Jurkat, Clone E6-1 (cell line): ENCODE measurements at regions not wholly inside any gene's neighbourhood (a gene's known extent, or its start where the extent isn't known, plus 50 kb on each side); places are given as distances from the start of the nearest gene placed in this dataset.

ENCODE experiments used
- DNase-seq: peaks from one replicate; pipeline ENCODE4 v3.0.0-alpha.2; 2011; ENCODE audit warnings: low read depth, low spot score
- H3K4me3 ChIP-seq: 2 replicates; pipeline ENCODE4 v1.5.1; 2011; ENCODE audit warnings: mild to moderate bottlenecking, low read length, control low read depth, moderate library complexity

- DNase-seq: no peak
- H3K4me3 ChIP-seq: no peak overlapping the region
These were observed 637.7 kb downstream of the BCKDHB start for GRCh38 chr6:80744213-80744612.

DNA sequence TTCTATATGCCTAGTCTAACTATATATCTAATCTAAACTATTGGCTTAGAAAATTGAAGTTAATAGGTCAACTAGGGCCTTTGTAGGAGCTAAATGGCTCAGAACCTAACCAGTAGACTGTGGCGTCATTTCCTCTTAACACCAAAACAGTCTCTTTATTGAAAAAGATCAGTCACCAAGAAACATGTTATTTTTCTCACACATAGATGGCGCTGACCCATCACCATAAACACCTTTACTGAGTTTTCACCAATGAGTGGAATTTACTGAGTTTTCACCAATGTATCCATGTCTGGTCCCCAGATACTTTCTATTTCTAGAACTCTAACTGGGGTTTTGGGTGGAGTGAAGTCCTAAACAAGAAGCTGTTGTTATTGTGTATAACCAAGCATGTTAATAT, 636.0 kb downstream of the BCKDHB start:
- DNase-seq: peak; percentile 9
- H3K4me3 ChIP-seq: no peak overlapping the region

GRCh38 chr6:80733641-80734040, 627.2 kb downstream of the BCKDHB start:
- no peak for DNase-seq
- H3K4me3 ChIP-seq: no peak overlapping the region

DNA sequence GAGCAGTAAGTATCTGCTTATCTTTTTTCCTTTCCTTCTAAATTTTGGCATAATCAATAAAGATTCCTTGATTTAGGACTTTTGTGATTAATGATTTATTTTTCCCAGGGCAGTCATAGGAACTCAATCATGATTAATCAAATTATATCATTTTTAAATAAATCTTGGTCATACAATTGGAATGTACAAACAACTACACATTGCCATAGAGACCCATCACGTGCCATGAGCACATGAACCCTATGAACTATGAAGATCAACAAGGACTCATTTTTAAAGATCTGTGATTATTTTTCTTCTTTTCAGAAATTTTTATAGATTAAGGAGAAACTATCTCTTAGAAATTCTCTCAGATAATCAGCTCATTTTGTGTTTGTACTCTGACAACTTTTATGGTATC, 622.4 kb downstream of the BCKDHB start:
- H3K4me3 ChIP-seq: no peak overlapping the region
- no peak for DNase-seq

DNA sequence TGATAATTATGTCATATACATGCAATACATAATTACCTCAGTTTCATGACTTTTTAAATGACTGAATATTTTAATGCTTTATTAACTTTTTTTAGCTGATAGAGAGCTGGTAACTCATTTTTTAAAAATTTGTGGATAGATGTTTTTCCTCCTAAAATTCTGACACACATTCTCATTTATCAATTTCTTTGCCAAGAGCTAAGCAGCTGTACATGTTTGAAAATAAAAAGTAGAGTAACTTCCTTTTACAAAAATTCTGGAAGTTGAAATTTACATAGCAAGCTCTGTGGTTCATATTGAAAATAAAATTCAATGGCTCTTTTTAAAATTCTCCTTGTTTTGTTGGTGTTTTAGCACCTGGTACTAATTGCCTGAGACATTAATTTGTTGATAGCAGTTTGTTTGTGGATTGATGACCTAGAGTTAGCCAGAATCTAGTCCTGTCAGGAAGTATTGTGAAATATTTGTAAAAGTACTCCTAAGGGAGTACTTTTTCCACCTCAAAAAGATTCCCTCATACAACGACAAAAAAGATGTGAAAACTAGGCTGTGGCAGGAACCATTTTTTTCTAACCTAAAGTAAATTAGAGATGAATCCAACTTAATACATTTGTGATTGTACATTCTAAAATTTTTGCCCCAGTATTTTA, 621.8 kb downstream of the BCKDHB start:
- H3K4me3 ChIP-seq: no peak overlapping the region
- no peak for DNase-seq

GRCh38 chr6:80725156-80725930, 618.9 kb downstream of the BCKDHB start:
- no peak overlapping the region for H3K4me3 ChIP-seq
- DNase-seq: no peak

DNA sequence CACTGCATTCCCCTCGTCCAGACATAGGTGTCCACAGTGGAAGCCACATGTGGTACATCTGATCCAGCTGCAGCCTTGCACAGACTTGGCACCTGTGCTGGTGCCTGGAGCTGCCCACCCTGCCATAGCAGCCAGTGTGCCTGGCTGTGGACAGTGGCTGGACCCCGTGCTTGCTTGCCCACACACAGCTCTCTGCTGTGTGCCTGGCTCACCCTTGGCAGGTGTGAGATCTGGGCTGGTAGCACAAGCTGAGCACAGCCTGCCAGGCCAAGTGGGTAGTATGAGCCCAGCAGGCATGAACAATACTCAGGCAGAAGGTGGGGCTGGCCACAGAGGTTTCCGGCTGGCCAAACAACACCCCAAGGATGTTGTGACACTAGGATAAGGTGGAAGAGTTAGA, 614.4 kb downstream of the BCKDHB start:
- no peak overlapping the region for H3K4me3 ChIP-seq
- DNase-seq: no peak

DNA sequence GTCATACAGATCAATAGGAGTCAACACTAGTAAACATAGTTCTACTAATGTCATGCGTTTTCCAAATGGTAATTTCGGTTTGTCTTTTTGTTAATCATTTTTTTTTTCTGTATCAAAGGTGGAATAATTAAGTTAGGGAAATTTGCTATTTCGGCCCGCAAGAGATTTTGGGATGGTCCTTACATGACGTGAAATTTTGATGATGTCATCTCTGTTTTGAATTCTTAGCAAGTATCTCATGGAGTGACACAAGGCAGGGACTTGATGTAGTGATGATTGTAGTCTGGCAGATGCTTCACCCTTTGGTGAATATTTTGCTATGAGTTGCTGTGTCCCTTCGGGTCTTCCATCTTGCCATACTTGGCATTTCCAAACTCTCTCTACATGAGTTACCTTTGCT, 608.0 kb downstream of the BCKDHB start:
- H3K4me3 ChIP-seq: no peak overlapping the region
- DNase-seq: no peak

DNA sequence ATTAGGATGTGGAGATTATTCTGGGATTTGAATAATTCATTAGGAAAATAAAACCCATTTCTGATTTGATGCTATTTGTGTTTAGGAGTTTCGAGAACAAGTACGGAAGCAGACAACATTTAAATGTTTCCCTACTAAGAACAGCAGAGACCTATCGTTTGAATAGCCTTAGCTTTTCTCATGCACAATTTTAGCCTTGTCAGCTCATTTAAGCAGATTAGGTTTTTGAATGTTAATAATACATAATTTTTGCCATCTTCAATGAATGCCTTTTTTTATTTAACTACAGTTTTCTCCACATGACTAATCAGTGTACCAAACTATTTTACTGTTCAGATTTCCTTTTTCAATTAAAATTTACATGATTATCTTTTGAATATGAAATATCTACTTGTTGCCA, 592.0 kb downstream of the BCKDHB start:
- no peak for DNase-seq
- no peak overlapping the region for H3K4me3 ChIP-seq

GRCh38 chr6:80696268-80696667, 589.8 kb downstream of the BCKDHB start:
- DNase-seq: no peak
- H3K4me3 ChIP-seq: no peak overlapping the region

- no peak overlapping the region for H3K4me3 ChIP-seq
- DNase-seq: no peak
These were observed 584.2 kb downstream of the BCKDHB start for GRCh38 chr6:80690551-80691131.

- no peak overlapping the region for H3K4me3 ChIP-seq
- DNase-seq: no peak
These were observed 583.4 kb downstream of the BCKDHB start for GRCh38 chr6:80689716-80690395.

- no peak overlapping the region for H3K4me3 ChIP-seq
- no peak for DNase-seq
These were observed 573.5 kb downstream of the BCKDHB start for GRCh38 chr6:80679992-80680391.

DNA sequence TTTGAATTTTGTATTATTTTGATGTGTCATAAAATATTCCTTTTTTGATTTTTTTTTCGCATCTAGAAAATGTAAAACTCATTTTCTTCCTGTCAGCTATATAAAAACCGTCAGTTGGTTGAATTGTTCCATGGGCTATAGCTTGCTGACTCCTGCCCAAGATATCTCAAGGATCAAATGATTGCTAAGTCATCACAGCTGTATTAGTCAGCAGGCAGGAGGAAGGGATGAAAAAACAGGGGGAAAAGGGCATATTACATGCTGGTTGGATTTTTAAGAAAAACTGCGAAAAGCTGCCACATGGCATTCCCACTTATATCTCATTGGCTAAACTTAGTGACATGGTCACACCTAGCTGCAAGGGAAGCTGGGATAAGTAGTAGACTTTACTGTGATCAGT, 569.9 kb downstream of the BCKDHB start:
- no peak for DNase-seq
- H3K4me3 ChIP-seq: no peak overlapping the region

DNA sequence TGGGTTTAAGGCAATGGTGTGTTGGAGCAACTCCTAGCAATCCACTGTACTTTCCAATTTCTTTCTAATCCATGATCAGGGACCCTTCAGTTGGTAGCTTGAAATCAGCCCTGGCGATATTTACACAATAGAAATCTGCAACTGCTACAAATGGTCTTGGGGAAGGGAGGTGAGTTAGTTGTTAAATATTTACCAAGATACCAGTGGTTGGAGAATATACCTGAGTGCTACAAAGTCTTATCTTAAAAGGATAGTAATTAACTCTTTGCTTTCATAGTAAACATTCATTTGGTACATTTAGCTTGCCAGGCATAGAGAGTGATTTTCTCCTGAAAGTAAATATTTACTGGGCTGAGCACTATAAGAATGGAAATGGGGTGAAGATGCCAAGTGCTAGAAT, 568.2 kb downstream of the BCKDHB start:
- no peak for DNase-seq
- H3K4me3 ChIP-seq: no peak overlapping the region

GRCh38 chr6:80673367-80673766, 566.9 kb downstream of the BCKDHB start:
- no peak overlapping the region for H3K4me3 ChIP-seq
- DNase-seq: no peak

DNA sequence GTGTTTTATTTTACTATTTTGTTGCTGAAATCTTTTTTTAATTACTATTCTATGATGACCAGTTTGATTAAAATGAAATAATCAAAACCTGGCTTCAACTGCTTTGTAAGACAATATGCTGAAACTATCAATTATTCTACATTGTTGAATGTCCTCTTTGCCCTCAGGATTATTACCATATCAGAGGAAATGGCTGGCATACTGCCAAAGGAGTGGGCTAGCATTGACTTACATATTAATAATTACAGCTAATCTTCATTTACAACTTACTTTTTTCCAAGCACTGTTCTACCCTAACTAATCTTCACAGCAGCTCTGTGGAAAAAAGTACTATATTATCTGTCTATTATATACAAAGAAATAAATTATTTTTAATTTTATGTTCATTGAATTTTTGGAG, 560.5 kb downstream of the BCKDHB start:
- DNase-seq: no peak
- no peak overlapping the region for H3K4me3 ChIP-seq

DNA sequence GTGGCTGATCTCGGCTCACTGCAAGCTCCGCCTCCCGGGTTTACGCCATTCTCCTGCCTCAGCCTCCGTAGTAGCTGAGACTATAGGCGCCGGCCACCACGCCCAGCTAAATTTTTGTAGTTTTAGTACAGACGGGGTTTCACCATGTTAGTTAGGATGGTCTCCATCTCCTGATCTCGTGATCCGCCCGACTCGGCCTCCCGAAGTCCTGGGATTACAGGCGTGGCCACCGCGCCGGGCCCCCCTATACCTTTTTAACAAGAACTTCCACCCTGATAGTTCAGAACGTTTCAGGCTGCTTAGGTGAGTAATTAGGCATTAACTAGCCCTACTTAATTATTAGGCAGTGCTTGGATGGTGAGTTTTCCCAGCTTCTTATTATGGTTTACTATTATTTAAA, 552.5 kb downstream of the BCKDHB start:
- DNase-seq: no peak
- no peak overlapping the region for H3K4me3 ChIP-seq

DNA sequence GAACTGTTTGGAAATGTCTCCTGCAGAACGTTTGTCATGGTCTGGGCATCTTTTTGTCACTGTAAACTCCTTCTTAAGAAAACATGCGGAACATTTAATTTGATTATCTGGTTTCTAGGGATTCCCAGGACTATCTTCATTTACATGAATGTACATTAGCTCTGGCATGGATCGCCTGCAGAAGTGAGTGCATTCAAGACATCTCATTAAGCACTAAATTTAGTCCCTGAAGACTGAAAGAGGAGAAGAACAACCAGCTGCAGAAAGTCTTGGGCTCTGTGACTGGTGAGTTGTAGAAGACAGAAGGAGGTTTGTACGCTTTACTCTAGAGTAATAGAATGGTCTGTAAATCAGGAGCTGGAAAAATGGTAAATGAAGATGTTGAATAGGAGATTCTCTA, 540.7 kb downstream of the BCKDHB start:
- no peak for DNase-seq
- no peak overlapping the region for H3K4me3 ChIP-seq

DNA sequence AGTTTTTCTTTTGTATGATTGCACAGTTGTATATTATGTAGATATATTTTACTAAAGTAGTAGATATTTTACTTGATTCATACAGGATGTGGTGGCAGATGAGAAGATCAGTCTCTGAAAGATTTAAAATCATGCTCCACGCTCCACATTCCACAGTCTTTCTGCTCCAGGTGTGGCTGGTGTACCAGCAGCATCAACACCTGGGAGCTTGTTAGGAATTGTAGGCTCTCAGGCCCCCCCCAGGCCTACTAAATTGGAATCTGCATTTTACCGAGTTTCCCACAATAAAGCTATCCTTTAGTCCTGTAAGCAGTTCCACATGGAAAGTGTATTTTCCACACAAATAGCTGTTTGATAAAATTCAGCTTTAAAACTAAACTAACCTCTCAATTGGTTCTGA, 537.4 kb downstream of the BCKDHB start:
- DNase-seq: no peak
- no peak overlapping the region for H3K4me3 ChIP-seq
